SIG-M5 treated with dmso at 0.1 percent for 504 hours (cell line): ENCODE measurements at regions not wholly inside any gene's neighbourhood (a gene's known extent, or its start where the extent isn't known, plus 50 kb on each side); places are given as distances from the start of the nearest gene placed in this dataset.

Experiments used
- DNase-seq: peaks from one replicate; lab custom pipeline; 2025; ENCODE audit not compliant: unreplicated experiment; lab: John Stamatoyannopoulos, UW

- no peak for DNase-seq
Observed at GRCh38 chr16:65500919-65501318, 379.1 kb upstream of the CDH11 start.

- no peak for DNase-seq
Observed at GRCh38 chr16:65500007-65500406, 378.1 kb upstream of the CDH11 start.

GRCh38 chr16:65499566-65499965 lies 377.7 kb upstream of the CDH11 start:
- no peak for DNase-seq

GRCh38 chr16:65497571-65497970 lies 375.7 kb upstream of the CDH11 start:
- DNase-seq, result no peak

- DNase-seq, result no peak
Observed at GRCh38 chr16:65495106-65495505, 373.2 kb upstream of the CDH11 start.

- DNase-seq, result no peak
Observed at GRCh38 chr16:65494609-65495008, 372.7 kb upstream of the CDH11 start.

GRCh38 chr16:65494080-65494479 lies 372.2 kb upstream of the CDH11 start:
- no peak for DNase-seq

GRCh38 chr16:65490286-65490685 lies 368.4 kb upstream of the CDH11 start:
- DNase-seq, result no peak

GRCh38 chr16:65489531-65490023 lies 367.7 kb upstream of the CDH11 start:
- DNase-seq, result no peak

- DNase-seq, result no peak
Observed at GRCh38 chr16:65487231-65487630, 365.4 kb upstream of the CDH11 start.

GRCh38 chr16:65481956-65482355 lies 360.1 kb upstream of the CDH11 start:
- no peak for DNase-seq

GRCh38 chr16:65480281-65481091 lies 358.6 kb upstream of the CDH11 start:
- no peak for DNase-seq

- no peak for DNase-seq
Observed at GRCh38 chr16:65476448-65476955, 354.6 kb upstream of the CDH11 start.

- DNase-seq, result no peak
Observed at GRCh38 chr16:65473699-65474098, 351.8 kb upstream of the CDH11 start.

- no peak for DNase-seq
Observed at GRCh38 chr16:65469116-65469515, 347.3 kb upstream of the CDH11 start.

- DNase-seq, result no peak
Observed at GRCh38 chr16:65468133-65468532, 346.3 kb upstream of the CDH11 start.

GRCh38 chr16:65463652-65464260 lies 341.9 kb upstream of the CDH11 start:
- DNase-seq, result no peak

- DNase-seq, result no peak
Observed at GRCh38 chr16:65457084-65457483, 335.2 kb upstream of the CDH11 start.

GRCh38 chr16:65455761-65456160 lies 333.9 kb upstream of the CDH11 start:
- no peak for DNase-seq

GRCh38 chr16:65453646-65454045 lies 331.8 kb upstream of the CDH11 start:
- DNase-seq, result no peak

- no peak for DNase-seq
Observed at GRCh38 chr16:65449526-65449925, 327.7 kb upstream of the CDH11 start.

- no peak for DNase-seq
Observed at GRCh38 chr16:65446427-65446826, 324.6 kb upstream of the CDH11 start.
